ENCODE measurements at regions not wholly inside any gene's neighbourhood (a gene's known extent, or its start where the extent isn't known, plus 50 kb on each side); places are given as distances from the start of the nearest gene placed in this dataset.

DNA sequence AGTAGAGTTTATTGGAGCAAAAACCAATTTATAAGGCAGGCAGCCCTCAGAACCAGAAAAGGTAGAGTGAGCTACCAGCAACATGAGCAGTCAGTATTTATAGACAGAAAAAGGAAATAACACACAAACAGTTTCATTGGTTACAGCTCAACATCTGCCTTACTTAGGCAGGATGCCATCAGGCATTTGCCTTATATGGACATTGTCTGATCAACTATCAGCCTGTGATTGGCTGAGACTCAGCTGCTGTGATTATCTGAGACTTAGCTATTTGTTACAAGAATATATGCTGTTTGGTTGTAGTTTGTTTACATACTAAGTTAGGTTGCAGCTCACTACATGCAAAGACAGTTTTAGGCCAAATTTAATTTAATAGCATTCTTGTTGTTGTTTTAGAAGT lies 60.4 kb upstream of the CDK1 start (continued):
- no peak for TF ChIP-seq ZNF462 (CRISPR knock-in tag; IDR thresholded peaks at IDR 0.05)
- TF ChIP-seq ZNF331 (CRISPR knock-in tag; IDR thresholded peaks at IDR 0.05; ENCODE audit: low read depth): no peak
- no peak for TF ChIP-seq CREB1 (CRISPR knock-in tag; IDR thresholded peaks at IDR 0.05; ENCODE audit: low read depth)

DNA sequence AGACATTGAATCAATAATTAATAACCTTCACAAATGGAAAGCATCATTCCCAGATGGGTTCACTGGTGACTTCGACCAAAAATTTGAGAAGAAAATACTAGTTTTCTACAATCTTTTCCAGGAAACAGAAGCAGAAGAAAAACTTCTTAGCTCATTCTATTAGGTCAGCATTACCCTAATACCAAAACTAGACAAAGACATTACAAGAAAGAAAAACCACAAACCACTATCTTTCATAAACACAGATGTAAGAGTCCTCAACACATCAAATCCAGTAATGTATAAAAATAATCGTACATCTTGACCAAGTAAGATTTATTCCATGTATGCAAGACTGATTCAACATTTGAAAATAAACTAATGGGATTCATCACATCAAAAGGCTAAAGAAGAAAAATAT lies 64.0 kb upstream of the CDK1 start:
- no peak overlapping the region for H2AFZ ChIP-seq
- Mint-ChIP-seq H3K4me3 (no peak overlapping the region), H3K36me3 (ENCODE audit: low read depth) (no peaks in the 10 kb centered on the region), H3K4me1 (peaks cover 8% of the 10 kb centered on the region), H3K27ac (no peak overlapping the region), H3K27me3 (ENCODE audit: insufficient read depth, low read depth, poor library complexity) (no peaks in the 10 kb centered on the region), H3K9me3 (peaks cover 3% of the 10 kb centered on the region; the same call in 1 of the 3 replicates)
- no peaks in the 10 kb centered on the region for H4K20me1 ChIP-seq (replicated peaks; ENCODE audit: insufficient read depth)
- H3K9me2 ChIP-seq (ENCODE audit: insufficient read depth): no peaks in the 10 kb centered on the region
- no peak for ATAC-seq
- peaks cover 16% of the 10 kb centered on the region for H3K79me2 ChIP-seq (replicated peaks; ENCODE audit: insufficient read depth)
- H3K27ac ChIP-seq (ENCODE audit: low read depth): no peak overlapping the region
- H3K4me1 ChIP-seq (ENCODE audit: insufficient read depth): peaks cover 4% of the 10 kb centered on the region; the same call in 1 of the 2 replicates
- no peaks in the 10 kb centered on the region for H3K36me3 ChIP-seq (ENCODE audit: insufficient read depth)
- no peak for TF ChIP-seq POLR2AphosphoS5 (IDR thresholded peaks at IDR 0.05; ENCODE audit: low read depth)
- no peak overlapping the region for H3K4me2 ChIP-seq
- no peaks in the 10 kb centered on the region for H3K27me3 ChIP-seq (ENCODE audit: insufficient read depth)
- no peaks in the 10 kb centered on the region for H3F3A ChIP-seq (replicated peaks; ENCODE audit: low read depth)
- H3K4me3 ChIP-seq: no peak overlapping the region
- DNase-seq (ENCODE audit: low spot score): no peak

DNA sequence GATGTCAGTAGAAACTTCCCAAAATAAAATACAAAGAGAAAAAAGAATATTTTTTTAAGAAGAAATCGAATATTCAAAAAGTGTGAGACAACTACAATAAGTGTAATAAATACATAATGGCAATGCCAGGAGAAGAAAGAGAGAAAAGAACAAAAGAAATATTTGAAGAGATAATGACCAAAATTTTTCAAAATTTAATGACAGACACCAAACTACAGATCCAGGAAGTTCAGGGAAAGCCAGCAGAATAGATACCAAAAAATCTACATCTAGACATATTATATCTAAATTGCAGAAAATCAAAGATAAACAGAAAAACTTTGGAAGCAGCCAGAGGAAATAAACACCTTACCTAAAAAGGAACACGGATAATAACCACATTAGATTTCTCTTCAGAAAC lies 66.8 kb upstream of the CDK1 start:
- H3K4me3 Mint-ChIP-seq: no peak overlapping the region
- Histone ChIP-seq H3K4me2 (no peak overlapping the region), H3K79me2 (replicated peaks; ENCODE audit: insufficient read depth) (peaks cover 16% of the 10 kb centered on the region), H3F3A (replicated peaks; ENCODE audit: low read depth) (no peaks in the 10 kb centered on the region), H3K27me3 (ENCODE audit: insufficient read depth) (no peaks in the 10 kb centered on the region), H3K27ac (ENCODE audit: low read depth) (no peak overlapping the region), H3K4me1 (ENCODE audit: insufficient read depth) (peaks cover 7% of the 10 kb centered on the region), H3K9me2 (ENCODE audit: insufficient read depth) (no peaks in the 10 kb centered on the region), H3K4me3 (no peak overlapping the region), H3K36me3 (ENCODE audit: insufficient read depth) (0 out of 2 replicates have a peak, but pooled peaks cover 4% of the 10 kb centered on the region), H2AFZ (no peak overlapping the region), H4K20me1 (replicated peaks; ENCODE audit: insufficient read depth) (no peaks in the 10 kb centered on the region)
- H3K36me3 Mint-ChIP-seq (ENCODE audit: low read depth): peaks cover 7% of the 10 kb centered on the region
- H3K27me3 Mint-ChIP-seq (ENCODE audit: insufficient read depth, low read depth, poor library complexity): no peaks in the 10 kb centered on the region
- DNase-seq (ENCODE audit: low spot score) (no peak), ATAC-seq (no peak)
- H3K27ac Mint-ChIP-seq: no peak overlapping the region
- peaks cover 11% of the 10 kb centered on the region for H3K9me3 Mint-ChIP-seq
- H3K4me1 Mint-ChIP-seq: peaks cover 8% of the 10 kb centered on the region
- TF ChIP-seq STAT1 (IDR thresholded peaks at IDR 0.05; ENCODE audit: unreplicated experiment) (no peak), CREB1 (CRISPR knock-in tag; IDR thresholded peaks at IDR 0.05; ENCODE audit: low read depth) (no peak), ZNF114 (CRISPR knock-in tag; IDR thresholded peaks at IDR 0.05) (no peak), EZH2phosphoT487 (IDR thresholded peaks at IDR 0.05; ENCODE audit: unreplicated experiment) (no peak)

Data from GM23338 (cell line).